ENCODE measurements at regions not wholly inside any gene's neighbourhood (a gene's known extent, or its start where the extent isn't known, plus 50 kb on each side); places are given as distances from the start of the nearest gene placed in this dataset.

DNA sequence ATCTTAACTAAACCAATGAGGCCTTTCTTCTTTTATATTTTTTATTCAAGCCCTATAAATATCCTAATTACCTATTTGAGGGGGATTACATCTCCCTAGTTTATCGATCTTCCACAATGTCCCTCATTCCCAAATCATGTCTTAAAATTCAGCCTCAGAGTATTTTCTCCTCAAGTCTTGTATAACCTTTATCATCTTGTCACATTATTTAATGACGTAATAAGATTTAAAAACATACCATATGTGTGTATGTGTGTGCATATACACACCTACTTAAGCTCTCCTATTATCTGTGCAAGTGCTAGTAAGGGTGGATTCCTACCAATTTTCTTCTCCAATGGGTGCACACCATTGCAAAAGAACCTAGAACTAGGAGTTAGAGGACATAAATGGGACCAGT, 421.1 kb downstream of the FIGN start:
- H3K9me3 Mint-ChIP-seq (ENCODE audit: low read depth), result peaks cover 2% of the 10 kb centered on the region
- CTCF ChIA-PET, result no interaction called here
- H3K4me3 Mint-ChIP-seq, result no peak overlapping the region
- no peaks in the 10 kb centered on the region for H3K4me1 Mint-ChIP-seq
- intact Hi-C loops (cut with DNase I, micrococcal nuclease), result no loop called here
- no peaks in the 10 kb centered on the region for H3K27me3 Mint-ChIP-seq
- POLR2A ChIA-PET, result no interaction called here
- no peak overlapping the region for H3K27ac Mint-ChIP-seq
- DNase-seq, result no peak
- no peak for ATAC-seq
- H3K36me3 Mint-ChIP-seq (ENCODE audit: low read depth), result no peaks in the 10 kb centered on the region

DNA sequence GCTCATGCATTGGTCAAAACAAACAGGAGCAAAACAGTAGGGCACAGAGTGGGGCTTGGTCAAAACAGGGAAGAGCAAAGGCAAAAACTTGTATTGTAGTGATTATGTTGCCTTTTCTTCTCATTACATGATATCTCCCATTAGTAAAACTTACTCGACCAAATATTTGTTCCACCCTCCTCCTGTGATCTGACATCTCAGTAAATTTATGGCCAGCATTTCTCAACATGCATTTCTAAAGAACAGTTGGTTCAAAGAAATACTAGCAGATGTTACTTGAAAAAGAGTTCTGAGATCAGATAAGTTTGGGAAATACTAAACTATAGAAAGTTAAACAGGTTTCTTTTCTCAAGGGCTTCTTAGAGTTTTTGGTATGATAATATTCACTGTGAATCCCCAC, 423.1 kb downstream of the FIGN start:
- Mint-ChIP-seq H3K4me1 (no peaks in the 10 kb centered on the region), H3K27ac (no peak overlapping the region), H3K27me3 (no peaks in the 10 kb centered on the region), H3K9me3 (ENCODE audit: low read depth) (no peaks in the 10 kb centered on the region), H3K36me3 (ENCODE audit: low read depth) (no peaks in the 10 kb centered on the region), H3K4me3 (no peak overlapping the region)
- POLR2A ChIA-PET, result no interaction called here
- CTCF ChIA-PET, result no interaction called here
- ATAC-seq (no peak), DNase-seq (no peak)
- intact Hi-C loops (cut with DNase I, micrococcal nuclease), result no loop called here

DNA sequence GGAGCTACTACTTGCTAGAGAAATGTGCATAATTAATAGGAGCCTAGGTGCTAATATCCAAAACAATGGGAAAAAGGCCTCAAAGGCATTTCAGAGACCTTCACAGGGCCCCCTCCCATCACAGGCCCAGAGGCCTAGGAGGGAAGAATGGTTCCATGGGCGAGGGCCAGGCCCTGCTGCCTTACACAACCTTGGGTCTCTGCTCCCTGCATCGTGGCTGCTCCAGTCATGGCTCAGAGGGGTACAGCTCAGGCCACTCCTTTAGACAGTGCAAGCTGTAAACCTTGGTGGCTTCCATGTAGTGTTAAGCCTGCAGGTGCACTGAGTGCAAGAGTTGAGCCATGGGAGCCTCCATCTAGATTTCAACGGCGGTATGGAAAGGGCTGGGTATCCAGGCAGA, 429.2 kb downstream of the FIGN start:
- Mint-ChIP-seq H3K27ac (no peak overlapping the region), H3K36me3 (ENCODE audit: low read depth) (no peaks in the 10 kb centered on the region), H3K4me3 (no peak overlapping the region), H3K9me3 (ENCODE audit: low read depth) (peaks cover 10% of the 10 kb centered on the region), H3K4me1 (no peaks in the 10 kb centered on the region), H3K27me3 (no peaks in the 10 kb centered on the region)
- intact Hi-C loops (cut with DNase I, micrococcal nuclease), result no loop called here
- ChIA-PET CTCF (no interaction called here), POLR2A (no interaction called here)
- DNase-seq, result no peak
- ATAC-seq, result no peak

DNA sequence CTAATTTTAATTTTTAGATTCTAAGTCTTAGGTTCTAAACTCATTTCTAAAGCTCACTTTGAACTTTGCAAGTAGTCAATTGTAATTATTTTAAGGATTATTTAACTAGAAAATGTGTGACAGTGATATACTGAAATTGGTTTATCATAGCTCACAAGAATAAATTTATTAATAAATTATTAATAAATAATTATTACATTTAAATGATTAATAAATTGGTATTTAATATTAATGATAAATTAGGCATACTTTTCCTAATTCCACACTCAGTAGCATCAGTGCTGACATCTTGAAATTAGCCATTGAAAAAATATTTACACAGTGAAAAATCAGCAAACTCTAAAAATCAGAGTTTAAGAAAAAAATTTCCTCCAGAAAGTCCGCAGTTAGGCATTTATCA, 433.7 kb downstream of the FIGN start:
- ChIA-PET CTCF (interaction anchor here (0.7 kb wide), 1 partner anchor 14 kb away, joined by 4 read pairs; no protein-coding TSS in a partner anchor), POLR2A (no interaction called here)
- H3K4me1 Mint-ChIP-seq, result no peaks in the 10 kb centered on the region
- no peak overlapping the region for H3K27ac Mint-ChIP-seq
- peaks cover 7% of the 10 kb centered on the region for H3K9me3 Mint-ChIP-seq (ENCODE audit: low read depth)
- H3K27me3 Mint-ChIP-seq, result no peaks in the 10 kb centered on the region
- no peak overlapping the region for H3K4me3 Mint-ChIP-seq
- ATAC-seq (no peak), DNase-seq (no peak)
- intact Hi-C loops (cut with DNase I, micrococcal nuclease), result no loop called here
- no peaks in the 10 kb centered on the region for H3K36me3 Mint-ChIP-seq (ENCODE audit: low read depth)

DNA sequence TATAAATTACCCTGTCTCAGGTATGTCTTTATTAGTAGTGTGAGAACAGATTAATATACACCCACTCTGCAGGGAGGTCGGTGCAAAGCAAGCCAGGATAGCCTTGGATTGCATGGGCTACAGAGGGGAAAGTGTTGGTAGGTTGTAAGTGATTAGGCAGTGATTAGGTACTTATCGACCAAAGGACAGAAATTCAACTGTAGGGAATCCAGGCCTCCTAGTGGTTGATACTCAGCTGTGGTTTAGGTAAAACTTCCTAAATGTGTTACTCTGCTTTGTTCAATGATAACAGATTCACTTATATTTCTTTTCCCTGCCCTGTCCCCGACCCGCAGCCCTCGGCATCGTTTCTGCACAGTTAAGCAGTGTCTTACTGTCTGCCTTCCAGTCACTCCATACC, 444.0 kb downstream of the FIGN start:
- Mint-ChIP-seq H3K36me3 (ENCODE audit: low read depth) (no peaks in the 10 kb centered on the region), H3K4me3 (no peak overlapping the region), H3K4me1 (no peaks in the 10 kb centered on the region), H3K27ac (no peak overlapping the region), H3K27me3 (no peaks in the 10 kb centered on the region), H3K9me3 (ENCODE audit: low read depth) (no peaks in the 10 kb centered on the region)
- CTCF ChIA-PET, result no interaction called here
- POLR2A ChIA-PET, result no interaction called here
- DNase-seq (no peak), ATAC-seq (no peak)
- intact Hi-C loops (cut with DNase I, micrococcal nuclease), result no loop called here

DNA sequence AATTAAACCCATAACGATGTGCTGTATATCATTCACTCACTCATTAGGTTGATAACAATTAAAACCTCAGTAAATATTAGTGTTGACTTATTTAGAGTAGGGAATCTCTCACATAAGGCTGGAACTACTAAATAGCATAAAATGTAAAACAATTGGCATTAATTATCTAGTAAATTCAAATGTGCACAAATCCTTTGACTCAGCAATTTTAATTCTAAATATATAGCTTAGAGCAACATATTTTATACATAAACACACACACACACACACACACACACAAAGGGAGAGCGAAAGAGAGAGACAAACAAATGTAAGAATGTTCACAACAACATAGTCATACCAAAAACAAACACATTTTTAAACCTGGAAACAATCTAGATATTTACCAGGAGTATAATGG, 443.1 kb upstream of the KCNH7 start:
- ChIA-PET CTCF (no interaction called here), POLR2A (no interaction called here)
- DNase-seq, result no peak
- no peak for ATAC-seq
- peaks cover 6% of the 10 kb centered on the region for H3K9me3 Mint-ChIP-seq (ENCODE audit: low read depth)
- H3K27me3 Mint-ChIP-seq, result no peaks in the 10 kb centered on the region
- no peaks in the 10 kb centered on the region for H3K4me1 Mint-ChIP-seq
- intact Hi-C loops (cut with DNase I, micrococcal nuclease), result no loop called here
- no peak overlapping the region for H3K4me3 Mint-ChIP-seq
- no peak overlapping the region for H3K27ac Mint-ChIP-seq
- no peaks in the 10 kb centered on the region for H3K36me3 Mint-ChIP-seq (ENCODE audit: low read depth)

DNA sequence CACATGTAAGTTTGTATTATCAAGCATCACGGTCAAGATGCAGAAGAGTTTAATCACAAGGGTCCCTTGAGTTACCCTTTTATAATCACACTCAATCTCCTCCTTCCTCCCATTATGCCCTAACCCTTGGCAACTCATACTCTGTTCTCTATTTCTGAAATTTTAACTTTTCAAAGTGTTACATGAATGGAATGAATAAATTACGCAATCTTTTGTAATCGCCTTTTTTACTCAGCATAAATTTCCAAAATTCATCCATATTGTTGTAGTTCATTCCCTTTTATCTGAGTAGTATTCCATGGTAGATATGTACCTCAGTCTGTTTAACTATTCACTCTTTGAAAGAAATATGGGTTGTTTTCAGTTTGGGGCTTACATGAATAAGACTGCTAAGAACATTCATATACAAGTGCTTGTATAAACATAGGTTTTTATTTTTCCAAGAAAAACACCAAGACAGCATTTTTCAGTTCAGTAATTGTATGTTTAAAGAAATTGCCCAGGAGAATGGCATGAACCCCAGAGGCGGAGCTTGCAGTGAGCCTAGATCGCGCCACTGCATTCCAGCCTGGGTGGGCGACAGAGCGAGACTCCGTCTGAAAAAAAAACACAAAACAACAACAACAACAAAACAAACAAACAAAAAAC, 430.9 kb upstream of the KCNH7 start:
- no peaks in the 10 kb centered on the region for H3K36me3 Mint-ChIP-seq (ENCODE audit: low read depth)
- no peak overlapping the region for H3K27ac Mint-ChIP-seq
- CTCF ChIA-PET, result no interaction called here
- no peaks in the 10 kb centered on the region for H3K4me1 Mint-ChIP-seq
- ATAC-seq (no peak), DNase-seq (no peak)
- POLR2A ChIA-PET, result no interaction called here
- H3K4me3 Mint-ChIP-seq, result no peak overlapping the region
- H3K9me3 Mint-ChIP-seq (ENCODE audit: low read depth), result peaks cover 17% of the 10 kb centered on the region
- intact Hi-C loops (cut with DNase I, micrococcal nuclease), result no loop called here
- H3K27me3 Mint-ChIP-seq, result no peaks in the 10 kb centered on the region

DNA sequence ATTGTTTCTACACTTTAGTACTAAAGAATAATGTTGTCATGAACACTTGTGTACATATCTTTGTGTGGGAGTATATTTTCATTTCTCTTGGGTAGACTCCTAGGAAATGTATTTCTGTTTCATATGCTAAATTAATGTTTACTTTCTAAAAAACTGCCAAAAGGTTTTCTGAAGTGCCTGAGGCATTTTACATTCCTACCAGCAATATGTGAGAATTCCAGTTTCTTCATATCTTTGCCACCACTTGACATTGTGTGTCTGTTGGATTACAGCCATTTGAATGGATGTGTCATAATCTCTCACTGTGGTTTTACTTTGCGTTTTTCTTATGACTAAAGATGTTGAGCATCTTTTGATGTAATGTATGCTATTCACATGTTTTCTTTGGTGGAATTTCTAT, 428.2 kb upstream of the KCNH7 start:
- Mint-ChIP-seq H3K9me3 (ENCODE audit: low read depth) (no peaks in the 10 kb centered on the region), H3K27me3 (no peaks in the 10 kb centered on the region), H3K4me3 (no peak overlapping the region), H3K4me1 (no peaks in the 10 kb centered on the region), H3K27ac (no peak overlapping the region), H3K36me3 (ENCODE audit: low read depth) (no peaks in the 10 kb centered on the region)
- no peak for DNase-seq
- intact Hi-C loops (cut with DNase I, micrococcal nuclease), result no loop called here
- ChIA-PET CTCF (no interaction called here), POLR2A (no interaction called here)
- ATAC-seq, result no peak

DNA sequence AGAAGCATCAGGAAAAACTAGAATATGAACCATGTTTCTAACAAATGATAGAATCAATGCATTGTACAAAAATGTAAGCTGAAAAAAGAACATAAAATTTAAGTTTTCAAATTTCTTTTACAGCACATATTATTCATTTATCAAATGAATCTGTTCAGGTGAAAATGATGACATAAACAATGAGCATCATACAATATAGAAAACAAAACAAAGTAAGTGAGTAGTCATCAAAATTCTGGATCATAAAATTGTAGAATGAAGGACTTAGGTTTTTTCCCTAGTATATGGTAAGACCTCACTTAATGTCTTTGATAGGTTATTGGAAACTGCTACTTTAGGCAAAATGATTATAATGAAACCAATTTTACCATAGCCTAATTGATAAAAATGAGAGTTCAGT, 427.0 kb upstream of the KCNH7 start:
- DNase-seq (no peak), ATAC-seq (no peak)
- Mint-ChIP-seq H3K36me3 (ENCODE audit: low read depth) (no peaks in the 10 kb centered on the region), H3K9me3 (ENCODE audit: low read depth) (no peaks in the 10 kb centered on the region), H3K27ac (no peak overlapping the region), H3K4me3 (no peak overlapping the region), H3K4me1 (no peaks in the 10 kb centered on the region), H3K27me3 (no peaks in the 10 kb centered on the region)
- ChIA-PET POLR2A (no interaction called here), CTCF (no interaction called here)
- intact Hi-C loops (cut with DNase I, micrococcal nuclease), result no loop called here

DNA sequence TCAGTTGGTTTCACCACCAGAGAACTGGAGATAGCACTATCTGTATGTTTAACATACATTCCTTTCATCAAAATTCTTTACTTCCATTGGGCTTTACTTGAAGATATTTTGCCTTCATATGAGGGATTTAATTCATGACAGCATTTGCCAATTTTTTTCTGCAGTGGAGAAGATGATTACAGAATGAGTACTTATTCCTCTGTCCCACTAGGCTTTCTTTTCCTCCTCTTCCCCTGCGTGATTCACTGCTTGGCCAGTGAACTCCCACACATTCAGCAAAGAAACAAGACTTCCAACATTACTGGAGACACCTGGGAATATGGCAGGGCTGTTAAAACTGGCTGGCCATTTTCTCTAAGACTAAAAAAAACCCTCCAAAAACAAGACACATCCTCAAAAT, 425.8 kb upstream of the KCNH7 start:
- DNase-seq (no peak), ATAC-seq (no peak)
- H3K4me1 Mint-ChIP-seq, result no peaks in the 10 kb centered on the region
- no peaks in the 10 kb centered on the region for H3K36me3 Mint-ChIP-seq (ENCODE audit: low read depth)
- intact Hi-C loops (cut with DNase I, micrococcal nuclease), result no loop called here
- CTCF ChIA-PET, result no interaction called here
- H3K9me3 Mint-ChIP-seq (ENCODE audit: low read depth), result peaks cover 1% of the 10 kb centered on the region
- H3K4me3 Mint-ChIP-seq, result no peak overlapping the region
- H3K27ac Mint-ChIP-seq, result no peak overlapping the region
- no peaks in the 10 kb centered on the region for H3K27me3 Mint-ChIP-seq
- POLR2A ChIA-PET, result no interaction called here

DNA sequence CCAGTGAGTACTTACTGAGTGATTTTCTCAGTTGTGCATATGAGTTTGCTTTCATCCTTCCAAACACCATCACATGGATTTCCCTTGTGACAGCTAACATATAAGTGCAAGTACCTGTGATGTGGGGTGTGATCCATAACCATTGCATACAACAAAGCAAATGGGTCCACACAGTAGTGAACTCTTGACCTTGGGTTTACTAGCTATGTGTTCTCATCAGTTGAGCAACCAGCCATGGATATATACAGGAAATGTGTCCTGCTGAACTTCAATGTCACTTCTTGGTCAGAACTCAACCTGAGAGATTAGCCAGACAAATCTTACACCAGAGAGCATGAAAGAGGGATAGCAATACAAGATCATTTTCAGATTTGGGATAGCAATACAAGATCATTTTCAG, 420.9 kb upstream of the KCNH7 start:
- Mint-ChIP-seq H3K36me3 (ENCODE audit: low read depth) (no peaks in the 10 kb centered on the region), H3K27me3 (no peaks in the 10 kb centered on the region), H3K27ac (no peak overlapping the region), H3K9me3 (ENCODE audit: low read depth) (peaks cover 1% of the 10 kb centered on the region), H3K4me3 (no peak overlapping the region), H3K4me1 (no peaks in the 10 kb centered on the region)
- intact Hi-C loops (cut with DNase I, micrococcal nuclease), result no loop called here
- ATAC-seq (no peak), DNase-seq (no peak)
- CTCF ChIA-PET, result no interaction called here
- POLR2A ChIA-PET, result no interaction called here

DNA sequence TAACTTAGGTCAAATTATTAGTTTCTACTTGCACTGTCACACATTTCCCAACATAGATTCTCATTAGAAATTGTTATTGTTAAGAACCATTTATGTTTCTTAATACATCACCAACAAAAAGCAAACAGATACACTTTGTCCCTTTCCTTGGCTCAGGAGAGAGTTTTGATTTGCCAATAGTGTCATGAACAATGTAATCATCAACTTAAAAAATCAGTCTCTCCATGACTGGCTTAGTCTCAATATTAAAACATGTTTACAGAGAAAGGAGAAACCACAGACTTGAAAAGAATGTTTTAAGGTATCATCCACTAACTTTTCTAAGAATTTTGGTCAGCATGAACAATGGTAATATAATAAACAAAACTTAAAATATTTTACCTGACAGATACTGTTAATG, 416.5 kb upstream of the KCNH7 start:
- Mint-ChIP-seq H3K27ac (no peak overlapping the region), H3K4me3 (no peak overlapping the region), H3K4me1 (no peaks in the 10 kb centered on the region), H3K9me3 (ENCODE audit: low read depth) (peaks cover 5% of the 10 kb centered on the region), H3K27me3 (no peaks in the 10 kb centered on the region), H3K36me3 (ENCODE audit: low read depth) (no peaks in the 10 kb centered on the region)
- POLR2A ChIA-PET, result no interaction called here
- intact Hi-C loops (cut with DNase I, micrococcal nuclease), result no loop called here
- ATAC-seq, result no peak
- CTCF ChIA-PET, result no interaction called here
- DNase-seq, result no peak

DNA sequence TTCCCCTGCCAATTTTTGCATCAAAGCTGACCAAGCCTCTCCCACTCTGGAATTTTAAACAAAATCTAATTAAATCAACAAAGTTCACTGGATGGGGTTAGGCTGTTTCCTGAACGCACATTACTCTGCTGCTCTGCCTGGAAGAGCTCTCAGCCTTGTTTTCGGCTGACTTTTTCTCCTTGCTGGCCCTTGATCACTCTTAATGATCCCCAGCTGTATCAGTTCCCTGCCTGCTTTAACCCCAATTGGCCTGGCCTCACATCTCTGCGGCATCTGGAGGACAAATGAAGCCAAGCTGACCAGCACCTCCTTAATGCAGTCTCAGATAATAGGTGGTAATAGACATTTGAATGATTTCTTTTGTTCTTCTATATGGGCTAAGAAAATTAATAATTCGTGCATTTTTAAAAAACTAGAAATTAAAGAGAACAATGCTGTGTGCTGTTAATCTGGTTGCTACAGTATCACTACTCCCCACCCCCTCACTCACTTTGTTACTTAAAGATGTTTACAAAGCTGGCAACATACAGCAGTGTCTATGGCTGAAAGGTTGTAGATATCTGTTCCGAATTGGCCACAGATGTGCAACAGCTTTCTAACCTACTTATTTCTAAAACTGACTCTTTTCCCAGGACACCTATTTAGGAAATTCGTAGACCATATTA, 415.2 kb upstream of the KCNH7 start:
- H3K36me3 Mint-ChIP-seq (ENCODE audit: low read depth), result no peaks in the 10 kb centered on the region
- POLR2A ChIA-PET, result no interaction called here
- no peak overlapping the region for H3K27ac Mint-ChIP-seq
- no peak for DNase-seq
- H3K9me3 Mint-ChIP-seq (ENCODE audit: low read depth), result peaks cover 4% of the 10 kb centered on the region
- H3K4me1 Mint-ChIP-seq, result no peaks in the 10 kb centered on the region
- no peak for ATAC-seq
- intact Hi-C loops (cut with DNase I, micrococcal nuclease), result no loop called here
- CTCF ChIA-PET, result no interaction called here
- no peaks in the 10 kb centered on the region for H3K27me3 Mint-ChIP-seq
- no peak overlapping the region for H3K4me3 Mint-ChIP-seq
